HG02884 (cell line): ENCODE measurements at regions not wholly inside any gene's neighbourhood (a gene's known extent, or its start where the extent isn't known, plus 50 kb on each side); places are given as distances from the start of the nearest gene placed in this dataset.

Experiments
- ATAC-seq: cut with Tn5 transposase; IDR thresholded peaks from one replicate; pipeline ENCODE4 v1.9.1; 2021; ENCODE audit warnings: mild to moderate bottlenecking, moderate library complexity; ENCODE audit not compliant: unreplicated experiment

- ATAC-seq, result no peak
These were observed 165.2 kb upstream of the DEFB112 start for GRCh38 chr6:50214937-50215336.

- ATAC-seq, result no peak
These were observed 168.1 kb upstream of the DEFB112 start for GRCh38 chr6:50217841-50218240.

- no peak for ATAC-seq
These were observed 186.4 kb upstream of the DEFB112 start for GRCh38 chr6:50236164-50236563.

GRCh38 chr6:50239853-50240252 lies 190.1 kb upstream of the DEFB112 start:
- no peak for ATAC-seq

GRCh38 chr6:50240986-50241385 lies 191.3 kb upstream of the DEFB112 start:
- no peak for ATAC-seq

- ATAC-seq, result no peak
These were observed 199.8 kb upstream of the DEFB112 start for GRCh38 chr6:50249493-50249892.

GRCh38 chr6:50257322-50257721 lies 207.6 kb upstream of the DEFB112 start:
- no peak for ATAC-seq

- no peak for ATAC-seq
These were observed 210.2 kb upstream of the DEFB112 start for GRCh38 chr6:50259903-50260302.

- ATAC-seq, result no peak
These were observed 215.4 kb upstream of the DEFB112 start for GRCh38 chr6:50264995-50265571.

- ATAC-seq, result no peak
These were observed 220.7 kb upstream of the DEFB112 start for GRCh38 chr6:50270415-50270814.

GRCh38 chr6:50271266-50271665 lies 221.5 kb upstream of the DEFB112 start:
- ATAC-seq, result no peak

GRCh38 chr6:50271817-50272216 lies 222.1 kb upstream of the DEFB112 start:
- no peak for ATAC-seq

- no peak for ATAC-seq
These were observed 222.9 kb upstream of the DEFB112 start for GRCh38 chr6:50272611-50273010.

GRCh38 chr6:50276771-50277261 lies 227.1 kb upstream of the DEFB112 start:
- no peak for ATAC-seq

GRCh38 chr6:50277774-50278173 lies 228.0 kb upstream of the DEFB112 start:
- no peak for ATAC-seq

- no peak for ATAC-seq
These were observed 228.9 kb upstream of the DEFB112 start for GRCh38 chr6:50278663-50279062.

- no peak for ATAC-seq
These were observed 236.0 kb upstream of the DEFB112 start for GRCh38 chr6:50285735-50286134.

- no peak for ATAC-seq
These were observed 238.5 kb upstream of the DEFB112 start for GRCh38 chr6:50288241-50288640.

GRCh38 chr6:50288881-50289280 lies 239.2 kb upstream of the DEFB112 start:
- no peak for ATAC-seq

- no peak for ATAC-seq
These were observed 239.6 kb upstream of the DEFB112 start for GRCh38 chr6:50289366-50289765.

GRCh38 chr6:50301307-50301706 lies 251.6 kb upstream of the DEFB112 start:
- ATAC-seq, result no peak

GRCh38 chr6:50305660-50306059 lies 255.9 kb upstream of the DEFB112 start:
- ATAC-seq, result no peak

GRCh38 chr6:50318536-50318935 lies 268.8 kb upstream of the DEFB112 start:
- no peak for ATAC-seq
